NCI-H526 treated with DMSO at 0.1 percent for 48 hours (cell line): ENCODE measurements at regions not wholly inside any gene's neighbourhood (a gene's known extent, or its start where the extent isn't known, plus 50 kb on each side); places are given as distances from the start of the nearest gene placed in this dataset.
"Not testable (repeated sequence)": the region's sequence is repeated elsewhere in the genome, so short reads cannot be mapped to it uniquely, and the experiment has no call there.

ENCODE experiments used
- DNase-seq: peaks from one replicate; lab custom pipeline; 2025; lab: John Stamatoyannopoulos, UW

GRCh38 chr6:6748001-6748400, 159.5 kb downstream of the LY86 start:
- DNase-seq: no peak

DNA sequence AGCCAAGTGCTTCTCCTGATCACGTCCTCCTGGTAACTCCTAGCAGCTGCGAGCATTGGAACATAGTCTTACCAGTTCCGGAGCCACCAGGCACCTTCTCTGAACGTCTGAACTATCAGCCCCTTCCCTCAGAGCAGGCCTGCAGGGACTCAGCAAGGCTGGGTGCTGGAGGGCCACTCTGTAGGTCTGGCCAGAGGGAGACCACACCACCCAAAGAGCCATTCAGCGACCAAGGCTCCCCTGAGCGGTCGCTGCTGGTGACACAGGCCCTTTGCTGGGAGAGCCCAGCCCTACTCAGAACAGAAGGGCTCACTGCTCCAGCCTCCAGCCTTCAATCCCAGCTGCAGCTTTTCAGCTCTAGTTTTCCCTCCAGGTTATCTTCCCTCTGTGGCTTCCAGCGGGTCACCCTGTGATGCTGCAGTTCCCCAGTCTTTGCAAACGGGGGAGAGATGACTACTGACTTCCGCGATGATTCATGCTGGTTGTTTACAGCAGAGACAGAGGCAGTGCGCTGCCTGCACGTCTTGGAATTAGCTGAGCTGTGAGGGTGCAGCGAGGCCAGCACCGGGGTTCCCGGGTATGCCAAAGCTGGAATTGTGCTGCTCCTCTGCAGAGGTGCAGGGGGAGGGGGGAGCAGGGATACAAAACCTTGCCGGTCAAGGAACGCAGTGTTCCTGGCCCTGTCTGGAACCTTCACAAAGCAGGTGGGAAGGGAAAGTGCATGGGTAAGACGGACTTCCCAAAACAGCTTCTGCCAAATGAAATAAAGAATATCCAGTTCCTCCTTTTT, 161.4 kb downstream of the LY86 start:
- DNase-seq: no peak

GRCh38 chr6:6750594-6751265, 162.2 kb downstream of the LY86 start:
- DNase-seq: no peak

- no peak for DNase-seq
These were observed 162.7 kb downstream of the LY86 start for GRCh38 chr6:6751266-6751596.

DNA sequence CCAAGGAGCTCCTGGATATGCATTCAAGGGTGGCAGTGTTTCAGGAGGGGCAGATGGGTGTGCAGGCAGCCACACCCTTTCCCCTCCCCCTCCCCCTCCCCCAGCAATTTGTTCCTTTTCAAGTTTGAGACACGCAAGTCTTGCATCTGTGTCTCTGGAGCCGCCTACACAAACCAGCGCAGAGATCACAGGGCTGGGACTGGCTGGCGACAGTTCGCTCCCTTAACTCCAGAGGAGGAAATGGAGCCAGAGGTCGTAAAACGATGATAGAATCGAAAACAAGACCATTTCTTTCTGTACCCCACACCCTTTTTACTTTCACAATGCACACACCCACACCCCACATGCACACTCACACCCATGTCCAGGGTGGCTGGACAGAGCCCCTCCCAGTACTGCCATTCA, 163.1 kb downstream of the LY86 start:
- no peak for DNase-seq

DNA sequence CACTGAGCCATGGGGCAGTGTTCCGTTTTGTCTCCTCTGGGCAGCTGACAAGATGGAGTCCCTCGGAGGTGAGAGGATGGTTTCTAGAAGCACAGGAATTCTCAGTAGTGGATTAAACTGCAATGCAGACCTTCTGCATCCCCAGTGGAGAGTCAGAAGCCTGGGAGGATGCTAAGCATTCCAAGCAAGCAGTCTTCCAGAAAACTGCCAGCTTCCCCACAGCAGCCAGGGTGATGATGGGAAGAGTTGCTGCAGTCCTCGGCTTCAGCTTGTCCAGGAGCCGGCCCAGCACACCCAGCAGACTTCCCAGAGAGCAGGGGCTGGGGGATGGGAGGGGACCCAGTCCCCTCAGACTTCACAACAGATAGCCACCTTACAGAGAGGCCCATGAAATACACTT, 163.6 kb downstream of the LY86 start:
- DNase-seq: no peak

GRCh38 chr6:6753301-6753700, 164.8 kb downstream of the LY86 start:
- no peak for DNase-seq

DNA sequence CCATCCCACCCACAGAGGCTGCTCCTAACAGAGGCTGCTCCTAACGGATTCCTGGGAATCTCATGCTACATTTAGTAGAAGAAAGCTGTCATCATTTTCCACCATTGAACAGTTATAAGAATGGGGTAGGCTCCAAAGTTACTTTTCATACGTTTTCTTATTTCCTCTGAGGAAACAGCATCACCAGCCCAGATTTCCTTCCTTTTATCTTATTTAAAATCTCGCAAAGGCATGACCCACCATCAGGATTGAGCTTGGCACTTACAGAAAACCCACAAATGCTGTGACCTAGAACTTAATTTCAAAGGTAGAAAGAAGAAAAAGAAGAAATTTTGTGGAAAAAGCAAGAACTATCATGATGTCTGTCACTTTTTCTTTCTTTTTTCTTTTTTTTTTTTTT, 168.0 kb downstream of the LY86 start:
- no peak for DNase-seq

DNA sequence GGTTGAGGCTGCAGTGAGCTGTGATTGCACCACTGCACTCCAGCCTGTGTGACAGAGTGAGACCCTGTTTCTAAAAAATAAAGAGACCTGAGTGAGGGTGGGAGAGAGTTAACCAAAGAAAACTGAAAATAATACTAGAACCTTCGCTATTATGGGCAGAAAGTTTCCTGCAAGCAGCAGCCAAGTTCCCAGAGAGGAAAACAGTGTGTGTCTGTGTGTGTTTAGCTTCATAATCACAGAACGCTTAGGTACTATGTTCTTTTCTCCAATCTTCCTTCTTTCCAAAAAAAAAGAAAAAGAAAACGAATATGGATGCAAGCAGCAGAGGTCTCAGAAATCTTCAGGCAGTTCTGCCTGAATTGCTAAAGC, 170.0 kb downstream of the LY86 start:
- DNase-seq: no peak

DNA sequence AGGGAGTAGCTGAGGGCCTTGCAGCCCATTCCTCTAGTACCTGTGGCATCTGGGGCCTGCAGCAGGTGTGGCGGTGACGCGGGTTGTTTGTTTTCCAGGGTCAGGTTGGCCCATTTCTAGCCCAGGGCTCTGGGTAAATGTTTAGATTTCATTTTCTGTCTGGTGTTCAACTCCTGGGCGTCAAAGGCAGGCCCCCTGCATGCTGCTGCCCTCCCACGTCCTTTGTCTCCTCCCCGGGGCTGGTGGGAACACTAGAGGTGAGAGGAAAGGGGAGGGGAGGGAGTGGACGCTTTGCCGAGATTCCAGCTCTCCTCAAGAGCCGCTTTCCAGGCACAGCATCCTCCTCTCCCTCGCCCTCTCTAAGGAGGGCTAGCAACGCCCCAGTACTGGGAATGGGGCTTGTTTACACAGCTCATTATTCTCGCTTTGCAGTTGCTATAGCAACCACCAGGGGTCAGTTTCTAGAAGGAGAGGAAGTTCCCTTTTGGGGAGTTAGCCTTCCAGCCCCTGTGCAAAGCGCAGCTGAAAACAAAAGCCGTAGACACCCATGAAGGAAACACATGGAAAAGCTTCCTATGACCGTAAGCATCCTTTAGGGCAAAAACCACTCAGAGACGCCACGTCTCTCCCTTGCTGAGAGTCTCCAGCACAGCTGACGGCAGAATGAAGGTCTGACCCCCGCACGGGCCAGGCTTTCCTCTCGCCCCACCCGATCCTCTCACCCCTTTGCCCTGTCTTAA, 170.6 kb downstream of the LY86 start:
- DNase-seq: peak; percentile 77

- peak; percentile 85 for DNase-seq
These were observed 171.5 kb downstream of the LY86 start for GRCh38 chr6:6760002-6760401.

GRCh38 chr6:6762566-6762965, 174.0 kb downstream of the LY86 start:
- not testable (repeated sequence) for DNase-seq

DNA sequence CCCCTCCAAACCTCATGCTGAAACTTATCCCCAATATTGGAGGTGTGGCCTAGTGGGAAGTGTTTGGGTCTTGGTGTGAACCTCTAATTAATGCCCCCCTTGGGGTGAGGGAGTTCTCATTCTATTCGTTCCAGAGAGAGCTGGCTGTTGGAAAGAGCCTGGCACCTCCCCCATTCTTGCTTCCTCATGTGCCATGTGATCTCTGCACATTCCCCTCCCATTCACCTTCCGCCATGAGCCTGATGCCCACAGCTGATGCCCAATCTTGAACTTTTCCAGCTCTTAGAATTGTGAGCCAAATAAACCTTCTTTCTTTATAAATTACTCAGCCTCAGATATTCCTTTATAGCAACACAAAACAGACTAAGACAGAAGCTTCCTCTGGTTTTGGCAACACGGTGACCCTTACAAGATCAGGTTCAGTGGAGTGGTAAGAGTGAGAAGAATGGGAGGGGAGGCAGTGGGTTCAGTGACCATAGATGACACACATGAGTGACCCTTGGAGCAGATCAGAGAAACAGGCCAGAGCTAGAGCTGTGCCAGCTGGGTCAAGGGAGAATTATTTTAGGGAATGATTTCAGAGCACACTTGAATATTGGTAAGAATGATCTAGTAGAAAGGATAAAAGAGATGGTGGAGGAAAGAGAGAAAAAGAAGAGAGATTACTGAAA, 176.4 kb downstream of the LY86 start:
- DNase-seq: no peak

- DNase-seq: no peak
These were observed 177.8 kb downstream of the LY86 start for GRCh38 chr6:6766230-6766905.

GRCh38 chr6:6769466-6769865, 180.9 kb downstream of the LY86 start:
- no peak for DNase-seq

DNA sequence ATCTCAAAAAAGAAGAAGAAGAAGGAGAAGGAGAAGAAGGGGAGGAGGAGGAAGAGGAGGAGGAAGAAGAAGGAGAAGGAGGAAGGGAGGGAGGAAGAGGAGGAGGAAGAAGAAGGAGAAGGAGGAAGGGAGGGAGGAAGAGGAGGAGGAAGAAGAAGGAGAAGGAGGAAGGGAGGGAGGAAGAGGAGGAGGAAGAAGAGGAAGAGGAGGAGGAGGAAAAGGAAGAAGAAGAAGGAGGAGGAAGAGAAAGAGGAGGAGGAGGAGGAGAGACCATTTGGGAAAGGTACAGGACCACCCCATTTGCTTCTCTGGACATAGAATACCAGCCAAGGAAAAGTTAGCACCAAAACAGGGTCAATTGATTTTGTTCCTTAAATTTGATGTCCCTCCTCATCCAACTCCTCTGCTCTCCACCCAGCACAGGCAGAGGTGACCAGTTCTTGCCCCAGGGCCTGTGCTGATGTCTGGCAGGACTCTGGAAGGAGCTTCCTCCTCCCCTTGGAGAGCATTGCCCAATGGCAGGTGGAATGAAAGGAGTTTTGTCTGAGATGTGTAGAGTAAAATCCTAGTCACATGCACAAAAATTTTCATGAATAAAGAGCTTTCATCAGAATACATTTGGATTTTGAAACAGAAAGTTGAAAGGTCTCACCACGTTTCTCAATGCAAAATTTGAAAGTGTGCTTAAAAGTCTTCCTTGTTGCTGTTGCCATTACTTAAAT, 182.9 kb downstream of the LY86 start:
- no peak for DNase-seq

DNA sequence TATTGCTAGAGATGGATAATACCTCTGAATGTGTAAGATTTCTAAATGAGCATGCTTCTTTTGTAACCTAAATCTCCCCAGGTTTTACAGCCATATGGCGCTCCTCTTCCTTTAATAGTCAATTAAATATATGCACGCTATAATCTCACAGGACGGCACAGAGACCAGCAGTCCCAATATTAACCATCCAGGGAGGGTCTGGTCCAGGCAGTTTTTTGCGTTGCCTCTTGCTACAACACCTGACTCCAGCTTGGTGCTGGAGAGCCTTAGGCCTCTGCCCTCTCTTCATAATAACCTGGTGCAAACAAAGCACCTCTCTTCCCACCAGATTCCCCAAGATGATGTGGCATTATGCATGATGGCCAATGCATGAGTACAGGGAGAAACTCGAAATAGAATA, 183.4 kb downstream of the LY86 start:
- DNase-seq: no peak

DNA sequence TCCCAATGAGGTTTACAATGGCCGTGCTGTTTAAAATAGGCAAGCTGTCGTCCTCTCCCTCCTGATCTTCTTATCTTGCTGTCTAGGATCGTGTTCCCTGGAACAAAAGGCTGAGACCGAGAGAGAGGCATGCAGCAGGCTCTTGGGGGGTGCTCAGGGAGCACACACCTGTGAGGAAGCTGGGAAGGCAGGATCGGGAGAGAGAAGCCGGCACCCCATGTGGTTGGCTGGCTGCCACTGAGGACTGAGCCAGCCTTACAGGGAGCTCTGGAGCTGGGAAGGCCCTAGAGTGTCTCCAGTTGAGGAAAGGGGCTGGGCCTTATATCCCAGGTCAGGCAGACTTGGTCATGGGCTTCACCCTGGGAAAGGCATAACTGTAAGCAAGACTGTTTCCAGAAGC, 184.2 kb downstream of the LY86 start:
- no peak for DNase-seq

GRCh38 chr6:6775074-6775473, 186.6 kb downstream of the LY86 start:
- peak; percentile 66 for DNase-seq

DNA sequence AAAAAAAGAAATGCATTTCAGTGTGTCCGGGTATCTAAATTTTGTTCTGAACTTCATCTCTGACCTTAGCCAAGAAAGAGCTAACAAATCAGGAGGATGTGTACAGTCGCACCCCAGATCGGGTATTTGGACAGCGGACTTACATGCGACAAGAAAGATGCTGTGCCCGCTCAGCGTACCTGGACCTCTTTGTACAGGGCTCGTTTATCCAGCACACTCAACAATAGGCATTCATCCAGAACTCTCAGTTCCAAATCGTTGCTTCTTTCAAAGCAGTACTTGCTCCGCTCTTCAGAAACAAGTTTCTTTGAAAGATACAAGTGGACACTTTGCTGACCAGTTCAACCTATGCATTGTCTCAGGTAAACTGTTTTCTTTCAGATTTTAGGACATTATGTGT, 191.7 kb downstream of the LY86 start:
- no peak for DNase-seq

- DNase-seq: no peak
These were observed 192.8 kb downstream of the LY86 start for GRCh38 chr6:6781172-6781872.
